ENCODE measurements at regions not wholly inside any gene's neighbourhood (a gene's known extent, or its start where the extent isn't known, plus 50 kb on each side); places are given as distances from the start of the nearest gene placed in this dataset.

DNA sequence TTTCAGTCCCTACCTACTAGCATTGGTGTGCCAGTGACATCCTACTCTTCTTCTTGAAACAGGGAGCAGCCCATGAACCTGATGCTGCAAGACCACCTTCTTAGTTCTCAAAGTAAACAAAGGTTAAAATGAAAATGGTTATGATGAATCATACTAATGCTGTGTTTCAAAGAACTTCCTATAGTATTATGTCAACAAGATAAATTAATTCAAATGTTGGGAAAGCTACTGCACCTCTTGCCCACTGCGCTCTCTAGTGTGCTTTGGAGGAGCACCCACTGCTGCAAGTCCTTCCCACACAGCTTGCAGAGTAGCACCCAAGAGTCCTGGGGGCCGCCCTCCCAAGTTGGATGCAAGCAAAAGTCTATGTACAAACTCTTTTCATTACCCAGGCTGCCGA lies 81.1 kb downstream of the CD200R1L start:
- Histone ChIP-seq H3K4me2 (no peak overlapping the region), H3K79me2 (ENCODE audit: insufficient read depth, low read depth) (no peaks in the 10 kb centered on the region), H3K4me3 (IDR thresholded peaks at IDR 0.05; ENCODE audit: insufficient read depth, low read depth, low read length) (no peak overlapping the region)

DNA sequence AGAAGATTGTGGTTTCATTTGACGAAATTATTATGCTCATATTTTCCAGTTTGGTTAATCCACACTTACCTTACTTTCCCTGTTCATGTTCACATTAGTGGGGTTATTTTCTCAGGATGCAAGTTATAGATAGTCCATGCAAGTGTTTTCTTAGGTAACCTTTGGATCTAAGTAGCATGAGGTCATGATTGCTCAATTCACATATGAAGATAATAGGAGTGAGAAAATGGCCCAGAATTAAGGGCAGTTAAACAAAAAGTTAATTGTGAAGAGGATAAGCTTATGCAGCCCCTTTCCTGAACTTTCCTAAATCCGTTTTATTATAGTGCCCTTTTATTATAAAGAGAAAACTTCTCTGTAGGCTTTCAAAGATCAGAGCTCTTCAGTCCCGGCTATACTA lies 83.4 kb downstream of the CD200R1L start:
- Histone ChIP-seq H4K20me1 (ENCODE audit: insufficient read depth) (no peaks in the 10 kb centered on the region), H3K36me3 (ENCODE audit: insufficient read depth) (no peaks in the 10 kb centered on the region), H3K9ac (no peak overlapping the region), H3K79me2 (ENCODE audit: insufficient read depth, low read depth) (no peaks in the 10 kb centered on the region), H2AFZ (ENCODE audit: low read depth) (no peak overlapping the region), H3K4me3 (IDR thresholded peaks at IDR 0.05; ENCODE audit: insufficient read depth, low read depth, low read length) (no peak overlapping the region), H3K27me3 (ENCODE audit: insufficient read depth, low read depth) (no peaks in the 10 kb centered on the region), H3K4me1 (ENCODE audit: low read depth, poor library complexity, severe bottlenecking) (no peaks in the 10 kb centered on the region), H3K27ac (no peak overlapping the region), H3K4me2 (no peak overlapping the region)
- TF ChIP-seq, protein P1, sequence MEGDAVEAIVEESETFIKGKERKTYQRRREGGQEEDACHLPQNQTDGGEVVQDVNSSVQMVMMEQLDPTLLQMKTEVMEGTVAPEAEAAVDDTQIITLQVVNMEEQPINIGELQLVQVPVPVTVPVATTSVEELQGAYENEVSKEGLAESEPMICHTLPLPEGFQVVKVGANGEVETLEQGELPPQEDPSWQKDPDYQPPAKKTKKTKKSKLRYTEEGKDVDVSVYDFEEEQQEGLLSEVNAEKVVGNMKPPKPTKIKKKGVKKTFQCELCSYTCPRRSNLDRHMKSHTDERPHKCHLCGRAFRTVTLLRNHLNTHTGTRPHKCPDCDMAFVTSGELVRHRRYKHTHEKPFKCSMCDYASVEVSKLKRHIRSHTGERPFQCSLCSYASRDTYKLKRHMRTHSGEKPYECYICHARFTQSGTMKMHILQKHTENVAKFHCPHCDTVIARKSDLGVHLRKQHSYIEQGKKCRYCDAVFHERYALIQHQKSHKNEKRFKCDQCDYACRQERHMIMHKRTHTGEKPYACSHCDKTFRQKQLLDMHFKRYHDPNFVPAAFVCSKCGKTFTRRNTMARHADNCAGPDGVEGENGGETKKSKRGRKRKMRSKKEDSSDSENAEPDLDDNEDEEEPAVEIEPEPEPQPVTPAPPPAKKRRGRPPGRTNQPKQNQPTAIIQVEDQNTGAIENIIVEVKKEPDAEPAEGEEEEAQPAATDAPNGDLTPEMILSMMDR (conservative IDR thresholded peaks at IDR 0.05; ENCODE audit: low read depth, low read length), result no peak

More for the DNA sequence above, 81.1 kb downstream of the CD200R1L start:
- H2AFZ ChIP-seq (ENCODE audit: low read depth), result no peak overlapping the region
- H4K20me1 ChIP-seq (ENCODE audit: insufficient read depth), result no peaks in the 10 kb centered on the region
- TF ChIP-seq, protein P1 (conservative IDR thresholded peaks at IDR 0.05; ENCODE audit: low read depth, low read length), result no peak
- peaks cover 15% of the 10 kb centered on the region for H3K4me1 ChIP-seq (ENCODE audit: low read depth, poor library complexity, severe bottlenecking)
- no peak overlapping the region for H3K27ac ChIP-seq
- H3K36me3 ChIP-seq (ENCODE audit: insufficient read depth), result no peaks in the 10 kb centered on the region
- H3K27me3 ChIP-seq (ENCODE audit: insufficient read depth, low read depth), result no peaks in the 10 kb centered on the region
- no peak overlapping the region for H3K9ac ChIP-seq

DNA sequence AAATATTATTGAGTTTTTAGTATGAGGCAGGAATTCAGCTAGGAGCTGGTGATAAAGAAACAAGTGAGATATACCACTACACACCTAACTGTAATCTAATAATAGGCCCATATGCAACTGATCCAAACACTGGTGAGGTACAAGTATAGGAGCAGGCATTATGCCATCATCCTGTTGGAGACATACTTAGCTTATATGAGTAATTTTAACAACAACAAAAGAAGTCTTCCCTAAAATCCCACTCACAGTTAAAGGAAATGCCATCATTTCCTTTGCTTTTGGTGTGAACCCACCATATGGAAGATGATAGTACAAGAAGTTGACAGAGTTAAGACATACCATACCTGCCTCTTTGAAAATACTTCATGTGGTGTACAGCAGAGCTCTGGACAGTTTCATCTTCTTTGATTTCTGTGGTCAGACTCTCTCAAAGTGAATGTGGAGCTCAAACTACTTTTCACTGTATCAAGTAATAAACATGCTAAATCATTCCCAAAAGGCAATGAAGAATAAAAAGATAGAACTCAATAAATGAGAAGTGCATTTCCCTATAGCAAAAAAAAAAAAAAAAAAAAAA lies 85.5 kb downstream of the CD200R1L start:
- Histone ChIP-seq H3K4me2 (no peak overlapping the region), H3K36me3 (ENCODE audit: insufficient read depth) (no peaks in the 10 kb centered on the region), H4K20me1 (ENCODE audit: insufficient read depth) (no peaks in the 10 kb centered on the region), H3K27ac (no peak overlapping the region), H3K4me1 (ENCODE audit: low read depth, poor library complexity, severe bottlenecking) (no peaks in the 10 kb centered on the region), H2AFZ (ENCODE audit: low read depth) (no peak overlapping the region), H3K27me3 (ENCODE audit: insufficient read depth, low read depth) (no peaks in the 10 kb centered on the region), H3K79me2 (ENCODE audit: insufficient read depth, low read depth) (no peaks in the 10 kb centered on the region), H3K4me3 (IDR thresholded peaks at IDR 0.05; ENCODE audit: insufficient read depth, low read depth, low read length) (no peak overlapping the region), H3K9ac (no peak overlapping the region)
- TF ChIP-seq, protein P1 (conservative IDR thresholded peaks at IDR 0.05; ENCODE audit: low read depth, low read length), result no peak

DNA sequence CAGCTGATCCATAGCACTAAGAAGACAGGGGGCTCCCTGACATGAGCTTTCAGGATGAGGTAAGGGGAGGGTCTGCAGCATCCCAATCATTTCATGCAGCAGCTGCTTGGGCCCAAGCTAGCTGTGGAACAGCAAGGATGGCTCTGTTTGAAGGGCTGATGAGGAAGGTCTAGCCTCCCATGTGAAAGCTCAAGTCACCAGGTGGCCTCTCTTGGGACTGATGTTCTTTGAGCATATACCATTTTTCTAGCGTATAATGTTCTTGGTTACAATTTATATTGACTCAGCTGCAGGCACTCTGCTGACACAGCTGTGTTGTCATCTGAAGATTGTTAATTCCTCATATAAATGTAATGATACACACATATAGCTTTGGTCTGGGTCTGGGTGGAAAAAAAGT lies 87.0 kb downstream of the CD200R1L start:
- Histone ChIP-seq H3K36me3 (ENCODE audit: insufficient read depth) (no peaks in the 10 kb centered on the region), H3K27ac (no peak overlapping the region), H2AFZ (ENCODE audit: low read depth) (no peak overlapping the region), H4K20me1 (ENCODE audit: insufficient read depth) (no peaks in the 10 kb centered on the region), H3K4me1 (ENCODE audit: low read depth, poor library complexity, severe bottlenecking) (peaks cover 9% of the 10 kb centered on the region), H3K4me2 (no peak overlapping the region), H3K79me2 (ENCODE audit: insufficient read depth, low read depth) (no peaks in the 10 kb centered on the region), H3K4me3 (IDR thresholded peaks at IDR 0.05; ENCODE audit: insufficient read depth, low read depth, low read length) (no peak overlapping the region), H3K27me3 (ENCODE audit: insufficient read depth, low read depth) (no peaks in the 10 kb centered on the region), H3K9ac (no peak overlapping the region)
- TF ChIP-seq, protein P1 (conservative IDR thresholded peaks at IDR 0.05; ENCODE audit: low read depth, low read length), result no peak

Data from KMS-11 (cell line).